Renal pelvis (tissue), 1 donor: ENCODE measurements at regions not wholly inside any gene's neighbourhood (a gene's known extent, or its start where the extent isn't known, plus 50 kb on each side); places are given as distances from the start of the nearest gene placed in this dataset.
"Not testable (repeated sequence)": the region's sequence is repeated elsewhere in the genome, so short reads cannot be mapped to it uniquely, and the experiment has no call there.

ENCODE experiments used
- DNase-seq: peaks from one replicate; pipeline ENCODE4 v3.0.0-alpha.2; 2013

DNA sequence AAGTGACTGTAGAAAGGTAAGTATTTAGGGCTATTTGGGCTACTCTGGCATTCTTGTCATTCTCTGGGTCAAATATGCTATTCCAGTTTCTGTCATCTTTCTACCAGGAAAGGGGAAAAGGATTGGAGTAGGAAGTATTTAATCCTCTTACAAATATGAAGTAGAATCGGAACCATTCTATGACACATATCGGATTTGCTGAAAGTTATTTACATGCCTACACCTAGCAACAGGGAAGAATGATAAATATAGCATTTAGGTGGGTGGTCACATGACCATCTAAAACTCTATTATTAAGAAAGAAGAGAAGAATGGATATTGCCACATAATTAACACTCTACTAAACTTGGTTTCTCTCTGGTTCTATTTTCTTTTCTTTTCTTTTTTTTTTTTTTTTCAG is 1353.1 kb downstream of the ZPLD1 start:
- DNase-seq: no peak

DNA sequence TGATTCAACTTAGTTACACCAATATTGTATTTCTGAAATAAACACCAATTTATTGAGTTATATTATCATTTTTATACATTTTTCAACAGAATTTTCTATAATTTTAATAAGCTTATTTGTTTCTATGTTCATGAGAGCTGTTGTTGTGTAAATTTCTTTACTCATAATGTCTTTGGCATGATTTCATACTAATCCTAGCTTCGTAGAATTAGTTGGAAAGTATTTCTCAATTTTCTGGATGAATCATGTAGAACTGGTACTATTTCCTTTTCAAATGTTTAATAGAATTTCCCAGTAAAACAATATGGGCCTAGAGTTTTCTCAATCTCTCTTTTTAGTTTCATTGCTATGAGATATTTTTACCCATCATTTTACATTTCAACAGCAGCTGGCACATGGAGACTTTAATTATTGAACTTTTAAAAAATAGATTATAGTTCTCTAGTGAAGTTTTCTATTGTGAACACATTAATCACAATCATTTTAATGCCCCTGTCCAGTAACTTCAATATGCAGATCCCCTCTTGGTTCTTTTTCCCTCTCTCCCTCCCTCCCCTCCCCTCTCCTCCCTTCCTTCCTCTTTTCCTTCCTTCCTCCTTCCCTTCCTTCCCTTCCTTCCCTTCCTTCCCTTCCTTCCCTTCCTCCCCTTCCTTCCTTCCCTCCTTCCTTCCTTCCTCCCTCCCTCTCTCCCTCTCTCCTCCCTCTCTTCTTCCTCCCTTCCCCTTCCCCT is 1357.1 kb downstream of the ZPLD1 start:
- DNase-seq: no peak

DNA sequence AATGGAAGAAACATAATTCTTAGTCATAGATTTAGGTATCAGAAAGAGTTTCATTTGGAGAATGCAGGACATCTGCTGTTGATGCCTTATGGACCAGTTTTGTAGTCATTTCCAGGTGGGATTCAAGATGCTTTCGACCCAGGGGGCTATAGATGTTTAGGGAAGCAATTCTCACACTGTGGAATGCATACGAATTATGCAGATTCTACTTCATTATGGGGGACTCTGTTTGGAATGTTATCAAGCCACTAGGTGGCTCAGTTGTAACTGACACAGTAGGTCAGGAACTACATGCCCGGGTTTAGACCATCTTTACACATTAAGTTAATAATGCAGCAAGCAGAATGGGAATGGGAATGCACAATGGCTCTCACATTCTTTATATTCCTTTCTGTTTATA is 1359.8 kb downstream of the ZPLD1 start:
- DNase-seq: no peak

GRCh38 chr3:103796068-103796467 is 1361.3 kb downstream of the ZPLD1 start:
- no peak for DNase-seq

DNA sequence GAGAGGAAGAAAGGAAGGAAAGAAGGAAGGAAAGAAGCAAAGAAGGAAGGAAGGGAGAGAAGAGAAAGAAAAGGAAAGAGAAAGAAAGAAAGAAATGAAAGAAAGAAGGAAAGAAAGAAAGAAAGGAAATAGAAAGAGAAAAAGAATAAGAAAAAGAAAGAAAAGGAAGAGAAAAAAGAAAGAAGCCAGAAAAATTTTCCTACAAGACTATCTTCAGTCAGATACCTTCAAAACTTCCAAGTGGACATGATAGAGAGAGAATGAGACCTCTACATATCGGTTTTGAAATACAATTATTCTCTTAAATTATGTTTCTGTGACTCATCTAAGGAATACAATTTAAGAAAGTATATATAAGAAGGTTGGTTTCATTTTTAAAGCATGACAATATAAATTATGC is 1369.0 kb downstream of the ZPLD1 start:
- DNase-seq: no peak

DNA sequence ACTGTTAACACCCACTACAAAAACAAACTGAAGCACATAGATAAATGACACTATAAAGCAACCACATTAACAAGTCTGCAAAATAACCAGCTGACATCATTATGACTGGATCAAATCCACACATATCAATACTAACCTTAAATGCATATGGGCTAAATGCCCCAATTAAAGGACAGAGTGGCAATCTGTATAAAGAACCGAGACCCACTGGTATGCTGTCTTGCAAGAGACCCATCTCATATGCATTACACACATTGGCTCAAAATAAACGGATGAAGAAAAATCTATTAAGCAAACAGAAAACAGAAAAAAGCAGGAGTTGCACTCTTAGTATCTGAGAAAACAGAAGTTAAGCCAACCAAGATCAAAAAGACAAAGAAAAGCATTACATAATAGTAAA is 1375.4 kb downstream of the ZPLD1 start:
- no peak for DNase-seq

DNA sequence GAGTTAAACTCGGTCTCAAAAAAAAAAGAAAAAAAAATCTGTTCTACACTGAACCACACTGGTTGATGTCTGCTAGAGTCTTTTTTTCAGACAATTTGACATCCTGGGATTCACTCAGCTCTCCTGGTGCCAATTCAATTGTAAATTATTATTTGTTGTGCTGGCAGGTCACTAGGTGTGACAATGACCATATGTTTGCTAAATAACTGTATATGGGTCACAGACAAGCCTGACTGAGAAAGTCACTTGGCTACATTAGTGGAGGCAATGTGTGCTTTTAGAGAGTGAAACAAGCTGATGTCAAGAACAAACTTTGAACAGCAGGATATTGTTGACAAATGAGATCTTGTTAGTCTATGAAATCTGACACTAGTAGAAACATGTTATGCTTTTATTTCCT is 1379.1 kb downstream of the ZPLD1 start:
- DNase-seq: no peak

GRCh38 chr3:103818398-103818797 is 1383.6 kb downstream of the ZPLD1 start:
- no peak for DNase-seq

DNA sequence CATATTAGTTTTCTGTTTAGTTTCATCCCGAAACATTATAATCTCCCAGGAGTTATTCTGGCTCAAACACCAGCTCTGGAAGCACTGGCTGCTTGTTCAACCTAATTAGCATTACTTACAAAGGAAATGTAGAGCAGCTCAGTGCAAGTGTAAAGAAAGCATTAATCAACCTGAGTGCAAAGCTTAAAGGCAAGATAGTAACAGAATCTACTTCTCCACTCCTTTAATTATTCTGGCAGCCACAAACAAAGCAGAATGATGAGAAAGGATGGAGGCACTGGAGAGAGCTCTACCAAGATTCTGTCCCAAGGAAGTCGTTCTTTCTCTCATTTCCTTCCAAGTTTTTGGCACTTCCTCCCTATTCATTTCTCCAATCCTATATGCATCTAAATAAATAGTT is 1384.0 kb downstream of the ZPLD1 start:
- no peak for DNase-seq

DNA sequence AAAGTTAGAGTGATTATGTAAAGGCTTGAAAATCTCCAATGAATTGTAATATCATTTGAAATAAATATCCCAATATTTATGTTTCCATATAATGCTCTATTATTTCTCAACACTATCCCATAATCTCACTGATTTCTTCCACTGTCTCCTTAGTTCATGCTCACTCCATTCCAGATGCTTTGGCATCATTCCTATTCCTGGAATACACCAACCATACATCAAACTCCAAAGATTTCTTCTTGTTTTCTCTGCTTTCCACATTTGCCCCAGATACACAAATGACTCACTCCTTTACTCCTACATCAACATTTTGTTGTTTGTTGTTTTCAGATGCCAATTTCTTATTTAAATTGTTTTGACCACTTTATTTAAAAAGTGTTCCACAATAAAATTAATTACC is 1390.8 kb downstream of the ZPLD1 start:
- no peak for DNase-seq

DNA sequence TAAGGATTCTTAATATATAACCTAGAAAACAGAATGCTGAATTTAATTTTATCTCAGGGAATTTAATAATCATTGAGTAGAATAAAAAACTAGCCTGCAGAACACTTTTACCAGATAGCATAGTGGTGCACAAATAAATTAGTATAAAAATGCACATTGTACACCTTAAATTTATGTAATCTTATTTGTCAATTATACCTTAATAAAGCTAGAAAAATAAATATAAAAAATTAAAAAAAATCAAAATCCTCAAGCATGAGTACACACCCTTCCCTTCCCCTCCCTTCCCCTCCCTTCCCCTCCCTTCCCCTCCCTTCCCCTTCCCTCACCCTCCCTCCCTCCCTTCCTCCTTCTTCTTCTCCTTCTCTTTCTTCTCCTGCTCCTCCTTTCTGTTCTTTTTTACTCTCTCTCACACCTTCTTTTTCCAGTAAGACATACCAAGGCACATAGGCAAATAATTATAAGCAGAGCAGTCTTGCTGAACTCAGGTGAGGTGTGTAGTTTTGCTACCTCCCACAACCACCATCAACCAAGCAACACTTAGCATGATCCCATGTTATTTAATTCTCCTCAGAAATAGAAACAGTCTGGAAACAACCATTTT is 1395.0 kb downstream of the ZPLD1 start:
- DNase-seq: no peak

DNA sequence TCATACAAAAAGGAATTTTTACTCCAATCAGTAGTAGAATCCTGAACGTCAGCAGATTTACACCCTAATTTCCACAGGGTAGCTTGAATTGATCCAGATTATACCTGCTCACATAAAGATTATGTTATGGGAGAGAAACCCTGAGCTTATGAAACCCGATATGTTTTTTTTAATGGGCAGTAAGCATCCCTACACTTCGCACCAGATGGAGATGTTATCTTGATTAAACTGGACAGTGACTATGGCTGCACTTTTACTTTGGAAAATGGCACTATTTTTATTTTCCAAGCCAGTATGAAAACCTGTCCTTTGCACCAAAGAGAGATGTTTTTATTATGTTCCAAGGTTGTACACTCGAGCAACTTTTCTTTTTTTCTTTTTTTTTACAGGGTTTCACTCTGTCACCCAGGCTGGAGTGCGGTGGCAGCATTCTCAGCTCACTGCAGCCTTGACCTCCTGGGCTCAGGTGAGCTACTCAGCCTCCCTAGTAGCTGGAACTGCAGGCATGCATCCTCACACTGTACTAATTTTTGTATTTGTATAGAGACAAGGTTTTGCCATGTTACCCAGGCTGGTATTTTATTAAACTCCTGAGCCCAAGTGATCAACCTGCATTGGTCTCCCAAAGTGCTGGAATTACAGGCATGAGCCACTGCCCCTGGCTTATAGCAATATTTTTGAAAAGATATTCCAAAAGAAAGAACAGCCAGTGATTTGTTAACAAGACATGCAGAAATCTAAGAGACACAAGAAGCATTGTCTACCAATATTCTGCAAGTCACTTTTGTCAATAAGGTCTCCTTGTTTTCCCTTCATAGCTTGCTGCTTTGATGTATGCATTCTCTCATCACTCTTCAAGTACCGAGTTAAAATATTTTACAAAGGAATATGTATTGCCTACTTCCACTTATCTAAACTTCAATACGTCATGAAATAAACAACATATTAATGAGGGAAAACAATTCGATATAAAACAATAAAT is 1412.6 kb downstream of the ZPLD1 start:
- DNase-seq: no peak

DNA sequence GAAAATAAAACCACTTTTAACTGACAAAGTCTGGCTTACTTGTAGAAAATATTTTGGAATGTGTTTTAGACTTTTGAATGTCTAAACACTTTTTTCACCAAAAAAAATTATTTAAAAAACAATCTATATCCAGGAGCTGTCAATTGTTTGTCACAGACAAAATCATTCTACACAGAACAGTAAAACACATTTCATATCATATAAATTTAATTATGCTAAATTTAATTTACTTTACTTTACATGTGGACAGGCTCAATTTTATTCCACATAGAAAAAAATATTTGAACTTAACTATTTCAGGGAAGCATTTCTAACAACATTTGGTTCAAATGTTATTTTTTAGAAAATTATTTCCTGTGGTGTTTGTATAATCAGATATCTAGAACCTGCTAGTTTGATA is 1417.0 kb downstream of the ZPLD1 start:
- no peak for DNase-seq

GRCh38 chr3:103862415-103862814 is 1427.6 kb downstream of the ZPLD1 start:
- no peak for DNase-seq

DNA sequence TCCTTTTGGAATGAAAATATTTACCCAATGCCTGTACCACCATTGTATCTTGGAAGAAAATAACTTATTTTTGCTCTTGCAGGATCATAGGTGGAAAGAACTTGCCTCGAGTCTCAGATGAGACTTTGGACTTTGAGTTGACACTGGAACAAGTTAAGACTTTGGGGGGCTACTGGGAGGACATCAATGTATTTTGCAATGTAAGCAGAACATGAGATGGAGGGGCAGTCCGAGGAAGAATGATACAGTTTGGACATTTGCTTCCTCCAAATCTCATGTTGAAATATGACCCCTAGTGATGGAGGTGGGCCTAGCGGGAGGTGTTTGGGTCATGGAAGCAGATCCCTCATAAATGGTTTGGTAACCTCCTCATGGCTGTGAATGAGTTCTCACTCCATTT is 1428.6 kb downstream of the ZPLD1 start:
- DNase-seq: no peak

GRCh38 chr3:103866113-103866512 is 1431.3 kb downstream of the ZPLD1 start:
- no peak for DNase-seq

DNA sequence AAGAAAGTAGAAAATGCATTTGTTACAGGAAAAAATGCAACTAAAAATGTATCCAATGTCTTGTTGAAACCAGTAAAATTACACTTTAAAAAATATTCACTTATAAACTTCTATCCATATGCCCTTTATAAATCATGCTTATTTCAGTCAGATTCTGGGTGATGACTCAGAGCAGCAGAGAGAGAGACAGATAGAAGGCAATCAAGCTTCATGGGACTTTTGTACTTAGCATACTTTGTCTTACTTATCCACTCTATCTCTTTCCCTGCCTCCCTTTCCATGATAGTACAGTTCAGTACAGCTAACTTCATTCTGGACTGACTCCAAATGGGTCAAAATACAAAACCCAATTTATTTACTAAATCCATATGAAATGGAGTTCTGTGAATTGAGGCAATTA is 1438.2 kb downstream of the ZPLD1 start:
- no peak for DNase-seq

DNA sequence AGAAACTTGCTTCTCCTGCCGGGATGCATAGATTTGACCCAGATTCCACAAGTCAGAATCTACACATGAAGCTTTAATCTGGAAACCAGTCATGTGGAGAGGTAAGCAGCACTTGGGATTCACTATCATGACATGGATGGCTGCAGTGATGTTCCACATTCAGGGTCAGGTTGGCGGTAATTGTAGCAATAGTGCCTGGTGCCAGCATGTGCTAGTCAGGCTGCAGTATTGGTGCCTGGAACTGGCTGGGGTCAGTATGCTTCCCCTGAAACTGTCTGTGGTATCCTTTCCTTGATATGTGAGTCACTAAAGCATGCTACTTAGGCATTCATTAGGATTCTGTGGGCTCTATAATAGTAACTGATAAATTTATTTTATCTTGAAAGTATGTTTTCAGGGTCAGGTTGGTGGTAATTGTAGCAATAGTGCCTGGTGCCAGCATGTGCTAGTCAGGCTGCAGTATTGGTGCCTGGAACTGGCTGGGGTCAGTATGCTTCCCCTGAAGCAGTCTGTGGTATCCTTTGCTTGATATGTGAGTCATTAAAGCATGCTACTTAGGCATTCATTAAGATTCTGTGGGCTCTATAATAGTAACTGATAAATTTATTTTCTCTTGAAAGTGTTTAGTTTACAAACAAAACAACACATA is 1439.2 kb downstream of the ZPLD1 start:
- DNase-seq: no peak

GRCh38 chr3:103881809-103882208 is 1447.0 kb downstream of the ZPLD1 start:
- not testable (repeated sequence) for DNase-seq

- DNase-seq: no peak
Measured at GRCh38 chr3:103889675-103890074, 1454.9 kb downstream of the ZPLD1 start.

- no peak for DNase-seq
Measured at GRCh38 chr3:103894162-103894822, 1459.5 kb downstream of the ZPLD1 start.

DNA sequence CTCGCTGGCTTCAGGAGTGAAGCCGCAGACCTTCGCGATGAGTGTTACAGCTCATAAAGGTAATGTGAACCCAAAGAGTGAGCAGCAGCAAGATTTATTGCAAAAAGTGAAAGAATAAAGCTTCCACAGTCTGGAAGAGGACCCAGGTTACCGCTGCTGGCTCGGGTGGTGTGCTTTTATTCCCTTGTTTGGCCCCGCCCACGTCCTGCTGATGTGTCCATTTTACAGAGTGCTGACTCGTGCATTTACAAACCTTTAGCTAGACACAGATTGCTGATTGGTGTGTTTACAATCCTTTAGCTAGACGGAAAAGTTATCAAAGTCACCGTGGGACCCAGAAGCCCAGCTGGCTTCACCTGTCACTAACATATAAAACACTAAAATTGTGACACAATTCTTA is 1464.5 kb downstream of the ZPLD1 start:
- no peak for DNase-seq
